ENCODE measurements at regions not wholly inside any gene's neighbourhood (a gene's known extent, or its start where the extent isn't known, plus 50 kb on each side); places are given as distances from the start of the nearest gene placed in this dataset.

- intact Hi-C loops (cut with DNase I) = no loop called here
- Histone ChIP-seq H3K9me3 (no peaks in the 10 kb centered on the region), H3K4me1 (ENCODE audit: insufficient read depth) (peaks cover 2% of the 10 kb centered on the region), H3K27ac (no peak overlapping the region), H3K27me3 (no peaks in the 10 kb centered on the region), H3K4me3 (no peak overlapping the region), H3K36me3 (no peaks in the 10 kb centered on the region)
- WGBS, 3 donors = 96 to 99% (median 98%) methylated on average over 1 of the region's 1 CpG
- no peak for DNase-seq
- TF ChIP-seq EP300 (IDR thresholded peaks at IDR 0.05) (no peak), POLR2A (IDR thresholded peaks at IDR 0.05) (no peak), CTCF (IDR thresholded peaks at IDR 0.05) (no peak)
Observed at GRCh38 chr12:47312147-47312546, 232.4 kb upstream of the AMIGO2 start.

GRCh38 chr12:47311568-47311967 is 231.8 kb upstream of the AMIGO2 start:
- no peak for TF ChIP-seq POLR2A (IDR thresholded peaks at IDR 0.05)
- TF ChIP-seq EP300 (IDR thresholded peaks at IDR 0.05) = no peak
- TF ChIP-seq CTCF (IDR thresholded peaks at IDR 0.05) = no peak
- H3K27me3 ChIP-seq = no peaks in the 10 kb centered on the region
- intact Hi-C loops (cut with DNase I) = no loop called here
- DNase-seq = no peak
- 87 to 91% (median 91%) methylated on average over 4 of the region's 4 CpGs for WGBS, 3 donors
- no peaks in the 10 kb centered on the region for H3K9me3 ChIP-seq
- no peak overlapping the region for H3K4me3 ChIP-seq
- H3K36me3 ChIP-seq = no peaks in the 10 kb centered on the region
- no peak overlapping the region for H3K27ac ChIP-seq
- peaks cover 2% of the 10 kb centered on the region for H3K4me1 ChIP-seq (ENCODE audit: insufficient read depth)

- no peaks in the 10 kb centered on the region for H3K36me3 ChIP-seq
- no peak for TF ChIP-seq POLR2A (IDR thresholded peaks at IDR 0.05)
- no peak for TF ChIP-seq EP300 (IDR thresholded peaks at IDR 0.05)
- TF ChIP-seq CTCF (IDR thresholded peaks at IDR 0.05) = no peak
- no peak overlapping the region for H3K27ac ChIP-seq
- H3K27me3 ChIP-seq = no peaks in the 10 kb centered on the region
- H3K4me3 ChIP-seq = no peak overlapping the region
- no peak for DNase-seq
- no peaks in the 10 kb centered on the region for H3K9me3 ChIP-seq
- intact Hi-C loops (cut with DNase I) = no loop called here
- peaks cover under 1% of the 10 kb centered on the region for H3K4me1 ChIP-seq (ENCODE audit: insufficient read depth)
Observed at GRCh38 chr12:47311010-47311409, 231.3 kb upstream of the AMIGO2 start.

- no peak for DNase-seq
- Histone ChIP-seq H3K4me3 (no peak overlapping the region), H3K27me3 (no peaks in the 10 kb centered on the region), H3K36me3 (no peaks in the 10 kb centered on the region), H3K27ac (no peak overlapping the region), H3K9me3 (no peaks in the 10 kb centered on the region), H3K4me1 (ENCODE audit: insufficient read depth) (no peaks in the 10 kb centered on the region)
- TF ChIP-seq EP300 (IDR thresholded peaks at IDR 0.05) (no peak), POLR2A (IDR thresholded peaks at IDR 0.05) (no peak), CTCF (IDR thresholded peaks at IDR 0.05) (no peak)
- WGBS, 3 donors = 69 to 89% (median 69%) methylated on average over 1 of the region's 1 CpG
- intact Hi-C loops (cut with DNase I) = no loop called here
Observed at GRCh38 chr12:47308672-47309071, 228.9 kb upstream of the AMIGO2 start.
